ENCODE measurements at regions not wholly inside any gene's neighbourhood (a gene's known extent, or its start where the extent isn't known, plus 50 kb on each side); places are given as distances from the start of the nearest gene placed in this dataset.

DNA sequence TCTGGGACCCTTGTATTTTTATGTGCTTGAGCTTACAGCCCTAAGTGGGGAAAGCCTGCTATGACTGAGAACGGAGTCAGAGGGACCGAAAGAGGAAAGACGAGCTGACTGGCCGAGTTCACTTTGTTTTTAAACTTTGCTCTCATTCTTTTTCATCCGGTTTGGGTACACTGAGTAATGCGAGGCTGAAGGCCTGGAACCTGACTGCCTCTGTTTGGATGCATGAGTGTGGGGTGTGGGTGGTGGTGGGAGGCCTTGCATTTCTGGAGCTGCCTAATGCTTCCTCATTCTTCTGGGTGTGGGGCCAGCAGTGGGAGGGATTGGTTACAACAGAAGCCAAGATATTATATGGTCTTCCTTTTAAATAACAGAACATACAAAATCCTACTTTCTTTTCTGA is 155.5 kb downstream of the BUB3 start:
- H2AFZ ChIP-seq (ENCODE audit: control insufficient read depth, low read length), result no peak overlapping the region
- H3K27me3 ChIP-seq (ENCODE audit: control insufficient read depth, extremely low read depth, insufficient read depth, low read length), result no peaks in the 10 kb centered on the region
- H3K79me2 ChIP-seq (ENCODE audit: control insufficient read depth, insufficient read depth, low read length), result no peaks in the 10 kb centered on the region
- no peak overlapping the region for H3K27ac ChIP-seq (ENCODE audit: control insufficient read depth, insufficient read depth, low read length)
- dilution Hi-C loops (cut with MboI; ENCODE audit: extremely low pct_ligation_motif_present, low sequenced_read_pairs), result no loop called here
- no peak overlapping the region for H3K4me2 ChIP-seq (ENCODE audit: control insufficient read depth, extremely low read depth, insufficient read depth, low read depth, low read length)
- no peaks in the 10 kb centered on the region for H3K9me3 ChIP-seq (ENCODE audit: control insufficient read depth, low read depth, low read length)
- no peaks in the 10 kb centered on the region for H3K36me3 ChIP-seq (ENCODE audit: control insufficient read depth in 2 of 2, extremely low read depth in 1 of 2, insufficient read depth in 2 of 2, low read length in 2 of 2)
- TF ChIP-seq, protein P1, sequence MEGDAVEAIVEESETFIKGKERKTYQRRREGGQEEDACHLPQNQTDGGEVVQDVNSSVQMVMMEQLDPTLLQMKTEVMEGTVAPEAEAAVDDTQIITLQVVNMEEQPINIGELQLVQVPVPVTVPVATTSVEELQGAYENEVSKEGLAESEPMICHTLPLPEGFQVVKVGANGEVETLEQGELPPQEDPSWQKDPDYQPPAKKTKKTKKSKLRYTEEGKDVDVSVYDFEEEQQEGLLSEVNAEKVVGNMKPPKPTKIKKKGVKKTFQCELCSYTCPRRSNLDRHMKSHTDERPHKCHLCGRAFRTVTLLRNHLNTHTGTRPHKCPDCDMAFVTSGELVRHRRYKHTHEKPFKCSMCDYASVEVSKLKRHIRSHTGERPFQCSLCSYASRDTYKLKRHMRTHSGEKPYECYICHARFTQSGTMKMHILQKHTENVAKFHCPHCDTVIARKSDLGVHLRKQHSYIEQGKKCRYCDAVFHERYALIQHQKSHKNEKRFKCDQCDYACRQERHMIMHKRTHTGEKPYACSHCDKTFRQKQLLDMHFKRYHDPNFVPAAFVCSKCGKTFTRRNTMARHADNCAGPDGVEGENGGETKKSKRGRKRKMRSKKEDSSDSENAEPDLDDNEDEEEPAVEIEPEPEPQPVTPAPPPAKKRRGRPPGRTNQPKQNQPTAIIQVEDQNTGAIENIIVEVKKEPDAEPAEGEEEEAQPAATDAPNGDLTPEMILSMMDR (optimal IDR thresholded peaks at IDR 0.05 in 1 of 3, IDR thresholded peaks at IDR 0.05 in 1 of 3, conservative IDR thresholded peaks at IDR 0.05 in 1 of 3; ENCODE audit: extremely low read depth in 1 of 3, insufficient read depth in 2 of 3, low read length in 3 of 3), result no peak
- TF ChIP-seq EZH2 (IDR thresholded peaks at IDR 0.05; ENCODE audit: low read length), result no peak
- no peaks in the 10 kb centered on the region for H3K9me1 ChIP-seq (ENCODE audit: control insufficient read depth, extremely low read depth, insufficient read depth, low read length)
- H3K9ac ChIP-seq (ENCODE audit: control insufficient read depth, extremely low read depth, insufficient read depth, low read length), result no peak overlapping the region
- H4K20me1 ChIP-seq (ENCODE audit: control insufficient read depth, extremely low read depth, insufficient read depth, low read length), result no peaks in the 10 kb centered on the region
- FAIRE-seq (no peak), DNase-seq (ENCODE audit: low read depth, low spot score) (no peak)
- H3K4me3 ChIP-seq (ENCODE audit: control insufficient read depth in 2 of 3, extremely low read depth in 1 of 3, insufficient read depth in 2 of 3, low read depth in 1 of 3, low read length in 3 of 3), result no peak overlapping the region
- H3K4me1 ChIP-seq (ENCODE audit: control insufficient read depth, extremely low read depth, insufficient read depth, low read length), result no peaks in the 10 kb centered on the region

DNA sequence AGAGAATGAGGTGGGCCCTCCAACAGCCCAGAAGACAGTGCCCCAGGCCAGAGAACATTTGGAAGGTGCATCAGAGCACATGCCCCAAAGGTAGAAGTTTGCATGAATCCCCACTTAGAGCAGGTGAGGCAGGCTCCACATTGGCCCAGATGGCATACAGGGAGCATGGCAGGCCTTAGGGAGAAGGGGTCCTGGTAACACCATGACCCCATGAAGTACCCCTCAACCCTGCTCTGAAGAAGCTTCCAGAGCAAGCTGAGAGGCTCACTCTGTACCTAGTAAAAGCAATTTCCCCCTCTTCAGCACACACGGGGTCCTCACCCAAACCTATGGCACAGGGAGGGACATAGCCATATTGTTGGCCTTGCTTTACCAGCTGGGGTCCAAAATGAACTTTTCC is 162.6 kb downstream of the BUB3 start:
- Histone ChIP-seq H3K9ac (ENCODE audit: control insufficient read depth, extremely low read depth, insufficient read depth, low read length) (no peak overlapping the region), H3K27ac (ENCODE audit: control insufficient read depth, insufficient read depth, low read length) (no peak overlapping the region), H4K20me1 (ENCODE audit: control insufficient read depth, extremely low read depth, insufficient read depth, low read length) (no peaks in the 10 kb centered on the region), H3K79me2 (ENCODE audit: control insufficient read depth, insufficient read depth, low read length) (no peaks in the 10 kb centered on the region), H3K4me3 (ENCODE audit: control insufficient read depth in 2 of 3, extremely low read depth in 1 of 3, insufficient read depth in 2 of 3, low read depth in 1 of 3, low read length in 3 of 3) (no peak overlapping the region), H3K27me3 (ENCODE audit: control insufficient read depth, extremely low read depth, insufficient read depth, low read length) (no peaks in the 10 kb centered on the region), H3K36me3 (ENCODE audit: control insufficient read depth in 2 of 2, extremely low read depth in 1 of 2, insufficient read depth in 2 of 2, low read length in 2 of 2) (no peaks in the 10 kb centered on the region), H3K4me1 (ENCODE audit: control insufficient read depth, extremely low read depth, insufficient read depth, low read length) (no peaks in the 10 kb centered on the region), H2AFZ (ENCODE audit: control insufficient read depth, low read length) (no peak overlapping the region), H3K9me3 (ENCODE audit: control insufficient read depth, low read depth, low read length) (no peaks in the 10 kb centered on the region), H3K9me1 (ENCODE audit: control insufficient read depth, extremely low read depth, insufficient read depth, low read length) (no peaks in the 10 kb centered on the region), H3K4me2 (ENCODE audit: control insufficient read depth, extremely low read depth, insufficient read depth, low read depth, low read length) (no peak overlapping the region)
- no peak for FAIRE-seq
- dilution Hi-C loops (cut with MboI; ENCODE audit: extremely low pct_ligation_motif_present, low sequenced_read_pairs), result no loop called here
- no peak for DNase-seq (ENCODE audit: low read depth, low spot score)
- TF ChIP-seq, protein P1 (optimal IDR thresholded peaks at IDR 0.05 in 1 of 3, IDR thresholded peaks at IDR 0.05 in 1 of 3, conservative IDR thresholded peaks at IDR 0.05 in 1 of 3; ENCODE audit: extremely low read depth in 1 of 3, insufficient read depth in 2 of 3, low read length in 3 of 3), result no peak
- no peak for TF ChIP-seq EZH2 (IDR thresholded peaks at IDR 0.05; ENCODE audit: low read length)
